OCI-LY1 (cell line): ENCODE measurements at regions not wholly inside any gene's neighbourhood (a gene's known extent, or its start where the extent isn't known, plus 50 kb on each side); places are given as distances from the start of the nearest gene placed in this dataset.

ENCODE experiments used
- CTCF ChIP-seq: fragments of 200-600 bp; sonication (generic), shearing (Covaris generic); IDR thresholded peaks from 2 replicates; pipeline ENCODE4 v1.5.1; 2017; ENCODE audit warnings: mild to moderate bottlenecking, antibody characterized with exemption, low read length, moderate library complexity, mixed read lengths
- EZH2 ChIP-seq: fragments of 200-600 bp; sonication (generic), shearing (Covaris generic); IDR thresholded peaks from 2 replicates; pipeline ENCODE4 v1.8.0; 2017; ENCODE audit warnings: borderline replicate concordance, mixed run types, mild to moderate bottlenecking, antibody characterized with exemption, low read length, moderate library complexity, mixed read lengths

- TF ChIP-seq EZH2 (no peak), CTCF (no peak)
Measured at GRCh38 chr16:5951486-5951885, 853.9 kb upstream of the EEF2KMT start.
